Erythroblast (primary cell): ENCODE measurements at regions not wholly inside any gene's neighbourhood (a gene's known extent, or its start where the extent isn't known, plus 50 kb on each side); places are given as distances from the start of the nearest gene placed in this dataset.

Experiments
- GATA1 ChIP-seq: IDR thresholded peaks from 2 replicates; pipeline ENCODE4 v1.6.1; 2011; ENCODE audit warnings: low read depth, mild to moderate bottlenecking, control low read depth, low read length, moderate library complexity
- POLR2A ChIP-seq: IDR thresholded peaks from 2 replicates; pipeline ENCODE4 v1.6.1; 2011; ENCODE audit warnings: mild to moderate bottlenecking, low read length

- TF ChIP-seq POLR2A (no peak), GATA1 (no peak)
These were observed 1302.1 kb upstream of the CELF4 start for GRCh38 chr18:38867680-38868079.
